Heart right ventricle (tissue), 16 donors: ENCODE measurements at regions not wholly inside any gene's neighbourhood (a gene's known extent, or its start where the extent isn't known, plus 50 kb on each side); places are given as distances from the start of the nearest gene placed in this dataset.

ENCODE experiments used
- ATAC-seq, 8 donors: fragments of 200-7000 bp; cut with Tn5 transposase; one replicate each; pipeline ENCODE4 v1.9.1; 2020; ENCODE audit warnings: mild to moderate bottlenecking in 8 of 8, moderate library complexity in 8 of 8, moderate number of reproducible peaks in 1 of 8
- DNase-seq, 2 donors: peaks; one replicate each; pipeline ENCODE4 v3.0.0-alpha.2; 2020
- H3K27ac ChIP-seq, 10 donors: fragments of 200-600 bp; sonication (generic) in 2 of 10; one replicate each; pipeline versions ENCODE4 v1.5.0 to v1.8.0; 2020 to 2022; ENCODE audit warnings: mild to moderate bottlenecking in 3 of 10
- H3K27me3 ChIP-seq, 7 donors: fragments of 200-600 bp; one replicate each; pipeline ENCODE4 v1.8.0; 2021 to 2022; ENCODE audit warnings: mild to moderate bottlenecking in 2 of 7
- H3K36me3 ChIP-seq, 9 donors: fragments of 200-600 bp; sonication (generic) in 1 of 9; one replicate each; pipeline versions ENCODE4 v1.5.0 to v1.8.0; 2020 to 2022; ENCODE audit warnings: mild to moderate bottlenecking in 2 of 9
- H3K4me1 ChIP-seq, 9 donors: fragments of 200-600 bp; sonication (generic) in 1 of 9; one replicate each; pipeline versions ENCODE4 v1.5.0 to v1.8.0; 2020 to 2022; ENCODE audit warnings: mild to moderate bottlenecking in 4 of 9
- H3K4me3 ChIP-seq, 10 donors: fragments of 200-600 bp; sonication (generic) in 2 of 10; one replicate each; pipeline versions ENCODE4 v1.5.0 to v1.8.0; 2020 to 2022; ENCODE audit warnings: mild to moderate bottlenecking in 7 of 10, moderate library complexity in 2 of 10
- H3K9me3 ChIP-seq, 11 donors: fragments of 200-600 bp in 10 of 11; sonication (generic) in 2 of 11; one replicate each; pipeline versions ENCODE4 v1.5.0 to v1.8.0; 2013 to 2022; ENCODE audit warnings: mild to moderate bottlenecking in 2 of 11, control low read depth in 1 of 11, moderate library complexity in 1 of 11
- CTCF ChIP-seq, 9 donors: fragments of 200-600 bp; sonication (generic) in 2 of 9; IDR thresholded peaks; one replicate each; pipeline versions ENCODE4 v1.5.0 to v1.8.0; 2021 to 2022; ENCODE audit warnings: antibody characterized with exemption in 9 of 9, mild to moderate bottlenecking in 5 of 9, moderate library complexity in 1 of 9
- WGBS, 2 donors: extraction: QIAGEN DNeasy Blood & Tissue Kit; methylation state at CpG; one replicate each; pipeline ENCODE4 v1.1.7; 2013; ENCODE audit warnings: inconsistent platforms in 1 of 2; 5-methylcytosine and 5-hydroxymethylcytosine counted together
- intact Hi-C, 10 donors: fragments of 100-400 bp; cut with DNase I; formaldehyde crosslinking; loops; one replicate each; pipeline versions ENCODE4 v1.11.1 to v1.14.2; 2022
- donor health status: Arrhythmogenic right ventricular cardiomyopathy.
- donor health status: ischemic (EF 13 %, LVEDD 7.1; RV severe dilation, severe dysfunction).
- donor health status: healthy with polysubstance abuse.
- donor health status: DM: no; HTN: yes; CAD: no.
- donor health status: DM: no; HTN: no; CAD: no.
- donor health status: ischemic (EF 25% LVEDD 6.9; RV normal size, moderate dysfunction).
- donor health status: ischemic (EF 25% LVEDD 5.7; RV mildly dilated, moderate dysfunction).
- donor health status: healthy.
- donor health status: DM: yes; HTN: yes; CAD: no.
- donor health status: Ischemic cardiomyopathy.
- donor health status: ischemic (EF 35%, LVEDD 5.7; RV mildly dilated, moderate dysfunction).
- donor health status: nonischemic (EF 11% LVEDD 7.7; RV severe dilation, severe dysfunction).
- donor health status: DM: yes; HTN: yes; CAD: no.
- donor health status: PGD.
- donor health status: ischemic (EF 29% LVEDD 5.4; RV normal size, mild dysfunction).
- donor health status: nonischemic (EF 23%, LVEDD 6.1; RV moderate dilation, normal function).

GRCh38 chr14:87283547-87283946 is 709.4 kb downstream of the GALC start:
- intact Hi-C loops, result no loop called here
- H3K4me3 ChIP-seq, result no peak overlapping the region
- H3K27ac ChIP-seq, result no peak overlapping the region
- H3K27me3 ChIP-seq, result no peaks in the 10 kb centered on the region
- no peak for TF ChIP-seq CTCF (IDR thresholded peaks at IDR 0.05)
- ATAC-seq (no peak), DNase-seq (no peak)
- H3K9me3 ChIP-seq, result peaks cover 0 to 4% (median 0%) of the 10 kb centered on the region in 11 donors
- WGBS, 2 donors, result 95 to 97% methylated on average over 5 of the region's 5 CpGs
- no peaks in the 10 kb centered on the region for H3K36me3 ChIP-seq
- no peaks in the 10 kb centered on the region for H3K4me1 ChIP-seq

- Histone ChIP-seq H3K9me3 (peaks cover 0 to 11% (median 0%) of the 10 kb centered on the region in 11 donors), H3K27ac (no peak overlapping the region), H3K4me1 (no peaks in the 10 kb centered on the region), H3K4me3 (no peak overlapping the region), H3K27me3 (no peaks in the 10 kb centered on the region), H3K36me3 (no peaks in the 10 kb centered on the region)
- DNase-seq (no peak), ATAC-seq (no peak)
- no peak for TF ChIP-seq CTCF (IDR thresholded peaks at IDR 0.05)
- intact Hi-C loops, result no loop called here
- 79 to 93% methylated on average over 5 of the region's 5 CpGs for WGBS, 2 donors
These were observed 710.7 kb downstream of the GALC start for GRCh38 chr14:87282266-87282665.

- WGBS, 2 donors, result 70 to 72% methylated on average over 2 of the region's 2 CpGs
- TF ChIP-seq CTCF (IDR thresholded peaks at IDR 0.05), result no peak
- no peak for ATAC-seq
These were observed 714.6 kb downstream of the GALC start for GRCh38 chr14:87278415-87278814.

GRCh38 chr14:87271331-87271730 is 721.7 kb downstream of the GALC start:
- Histone ChIP-seq H3K9me3 (peaks cover 0 to 46% (median 3%) of the 10 kb centered on the region in 11 donors), H3K36me3 (no peaks in the 10 kb centered on the region), H3K4me3 (no peak overlapping the region), H3K4me1 (no peaks in the 10 kb centered on the region), H3K27me3 (no peaks in the 10 kb centered on the region), H3K27ac (no peak overlapping the region)
- intact Hi-C loops, result no loop called here
- 40 to 73% methylated on average over 2 of the region's 2 CpGs for WGBS, 2 donors
- ATAC-seq, result no peak
- no peak for TF ChIP-seq CTCF (IDR thresholded peaks at IDR 0.05)
- no peak for DNase-seq

More at GRCh38 chr14:87278415-87278814, 714.6 kb downstream of the GALC start:
- DNase-seq, result no peak
- Histone ChIP-seq H3K9me3 (peaks cover 0 to 24% (median 0%) of the 10 kb centered on the region in 11 donors), H3K4me1 (no peaks in the 10 kb centered on the region), H3K27ac (no peak overlapping the region), H3K36me3 (no peaks in the 10 kb centered on the region), H3K27me3 (no peaks in the 10 kb centered on the region), H3K4me3 (no peak overlapping the region)
- intact Hi-C loops, result no loop called here
